ENCODE measurements at regions not wholly inside any gene's neighbourhood (a gene's known extent, or its start where the extent isn't known, plus 50 kb on each side); places are given as distances from the start of the nearest gene placed in this dataset.
A peak's percentile ranks its signal among the peaks of the same experiment; 100 is the strongest.
"Not testable (repeated sequence)": the region's sequence is repeated elsewhere in the genome, so short reads cannot be mapped to it uniquely, and the experiment has no call there.

- no peak for DNase-seq (ENCODE audit: low read depth)
These were observed 151.9 kb upstream of the ZNF184 start for GRCh38 chr6:27624694-27625262.

- no peak for DNase-seq (ENCODE audit: low read depth)
These were observed 150.2 kb upstream of the ZNF184 start for GRCh38 chr6:27623103-27623502.

GRCh38 chr6:27619436-27619835 is 146.5 kb upstream of the ZNF184 start:
- DNase-seq (ENCODE audit: low read depth): no peak

- DNase-seq (ENCODE audit: low read depth): no peak
These were observed 145.1 kb upstream of the ZNF184 start for GRCh38 chr6:27617700-27618689.

- DNase-seq (ENCODE audit: low read depth): no peak
These were observed 144.3 kb upstream of the ZNF184 start for GRCh38 chr6:27617046-27617687.

GRCh38 chr6:27616328-27617045 is 143.6 kb upstream of the ZNF184 start:
- DNase-seq (ENCODE audit: low read depth): no peak

GRCh38 chr6:27611451-27611850 is 138.5 kb upstream of the ZNF184 start:
- no peak for DNase-seq (ENCODE audit: low read depth)

- no peak for DNase-seq (ENCODE audit: low read depth)
These were observed 136.3 kb upstream of the ZNF184 start for GRCh38 chr6:27608916-27609883.

GRCh38 chr6:27605401-27606342 is 132.8 kb upstream of the ZNF184 start:
- DNase-seq (ENCODE audit: low read depth): no peak

- DNase-seq (ENCODE audit: low read depth): no peak
These were observed 132.1 kb upstream of the ZNF184 start for GRCh38 chr6:27604986-27605385.

- DNase-seq (ENCODE audit: low read depth): no peak
These were observed 128.9 kb upstream of the ZNF184 start for GRCh38 chr6:27601668-27602254.

- no peak for DNase-seq (ENCODE audit: low read depth)
These were observed 127.1 kb upstream of the ZNF184 start for GRCh38 chr6:27599859-27600532.

- not testable (repeated sequence) for DNase-seq (ENCODE audit: low read depth)
These were observed 124.2 kb upstream of the ZNF184 start for GRCh38 chr6:27597031-27597567.

GRCh38 chr6:27593861-27594260 is 121.0 kb upstream of the ZNF184 start:
- DNase-seq (ENCODE audit: low read depth): no peak

- no peak for DNase-seq (ENCODE audit: low read depth)
These were observed 120.4 kb upstream of the ZNF184 start for GRCh38 chr6:27593200-27593818.

GRCh38 chr6:27592481-27593199 is 119.7 kb upstream of the ZNF184 start:
- peak; percentile 24 for DNase-seq (ENCODE audit: low read depth)

- no peak for DNase-seq (ENCODE audit: low read depth)
These were observed 119.0 kb upstream of the ZNF184 start for GRCh38 chr6:27591699-27592480.

Data from stimulated activated CD8-positive, alpha-beta memory T cell treated with anti-CD3 and anti-CD28 coated beads, Interleukin-7, amount 100 ng/mL, for 24 hours (primary cell).